ENCODE measurements at regions not wholly inside any gene's neighbourhood (a gene's known extent, or its start where the extent isn't known, plus 50 kb on each side); places are given as distances from the start of the nearest gene placed in this dataset.

DNA sequence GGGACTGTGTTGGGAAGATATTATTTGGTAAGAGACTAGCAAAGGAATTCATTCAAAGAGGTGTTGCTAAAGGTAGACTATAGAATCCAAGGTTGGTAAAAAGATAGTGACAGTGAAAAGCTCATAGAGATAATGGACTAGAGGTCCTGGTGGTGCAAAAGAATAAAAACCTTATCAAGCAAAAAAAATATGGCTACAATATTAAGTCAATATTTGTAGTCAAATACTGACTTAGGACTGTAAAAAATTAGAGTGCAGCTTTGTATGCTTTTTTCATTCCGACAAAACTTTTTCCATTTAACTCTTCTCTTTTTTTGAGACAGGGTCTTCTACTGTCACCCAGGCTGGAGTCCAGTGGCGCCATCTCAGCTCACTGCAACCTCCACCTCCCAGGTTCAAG is 444.0 kb upstream of the AGTR1 start (continued):
- no peak for TF ChIP-seq ZZZ3 (IDR thresholded peaks at IDR 0.05; ENCODE audit: control insufficient read depth, insufficient read length, low read depth)

- Histone ChIP-seq H3K4me1 (ENCODE audit: control insufficient read depth, insufficient read depth, low read length) (no peaks in the 10 kb centered on the region), H3K9me3 (replicated peaks; ENCODE audit: control insufficient read depth, insufficient read depth, low read length) (no peaks in the 10 kb centered on the region; the same call in 2 of the 3 replicates), H4K20me1 (ENCODE audit: control insufficient read depth, insufficient read depth) (no peaks in the 10 kb centered on the region), H3K9ac (ENCODE audit: control insufficient read depth, insufficient read depth, low read length) (no peak overlapping the region), H3K79me2 (ENCODE audit: control insufficient read depth, insufficient read depth, low read length) (no peaks in the 10 kb centered on the region), H2AFZ (ENCODE audit: control insufficient read depth, low read depth, low read length) (no peak overlapping the region), H3K4me2 (ENCODE audit: control insufficient read depth, insufficient read depth) (no peak overlapping the region), H3K27me3 (replicated peaks in 1 of 2; ENCODE audit: control insufficient read depth in 2 of 2, insufficient read depth in 2 of 2, low read length in 1 of 2) (no peaks in the 10 kb centered on the region), H3K36me3 (ENCODE audit: control insufficient read depth in 2 of 2, insufficient read depth in 2 of 2, low read length in 1 of 2) (no peaks in the 10 kb centered on the region), H3K27ac (ENCODE audit: control insufficient read depth, insufficient read depth) (no peak overlapping the region), H3K4me3 (no peak overlapping the region)
- 3% methylated on average over 2 of the region's 2 CpGs for WGBS (ENCODE audit: insufficient coverage, insufficient replicate concordance, low lambda C conversion rate, missing lambda C conversion rate)
- in situ Hi-C loops (cut with MboI) (no loop called here), intact Hi-C loops (cut with micrococcal nuclease; ENCODE audit: unreplicated experiment) (no loop called here)
- FAIRE-seq: no peak
- POLR2A ChIA-PET: no interaction called here
- no peak for ATAC-seq
- RAD21 ChIA-PET (ENCODE audit: unreplicated experiment): no interaction called here
- BruUV-seq (replicated peaks): no TSS peak
- SMC1A ChIA-PET (ENCODE audit: uncharacterized antibody, unreplicated experiment): interaction anchor here (1.3 to 1.4 kb wide), 2 partner anchors 50 to 52 kb away, joined by 3 to 4 read pairs; no protein-coding TSS in a partner anchor
- CTCF ChIA-PET: interaction anchor here (0.9 kb wide), 1 partner anchor 52 kb away, joined by 3 read pairs; no protein-coding TSS in a partner anchor
- no peak for DNase-seq (ENCODE audit: low read depth, low spot score)
- no peak for TF ChIP-seq RCOR1 (conservative IDR thresholded peaks at IDR 0.05; ENCODE audit: low read depth, low read length)
- TF ChIP-seq NFYB (IDR thresholded peaks at IDR 0.05; ENCODE audit: insufficient read depth, low read depth, low read length): no peak
- TF ChIP-seq POLR2A (IDR thresholded peaks at IDR 0.05; ENCODE audit: low read depth, low read length): no peak
- TF ChIP-seq CHD1 (IDR thresholded peaks at IDR 0.05; ENCODE audit: low read depth, low read length): no peak
- TF ChIP-seq FOXK2 (IDR thresholded peaks at IDR 0.05): no peak
- TF ChIP-seq, protein P1, sequence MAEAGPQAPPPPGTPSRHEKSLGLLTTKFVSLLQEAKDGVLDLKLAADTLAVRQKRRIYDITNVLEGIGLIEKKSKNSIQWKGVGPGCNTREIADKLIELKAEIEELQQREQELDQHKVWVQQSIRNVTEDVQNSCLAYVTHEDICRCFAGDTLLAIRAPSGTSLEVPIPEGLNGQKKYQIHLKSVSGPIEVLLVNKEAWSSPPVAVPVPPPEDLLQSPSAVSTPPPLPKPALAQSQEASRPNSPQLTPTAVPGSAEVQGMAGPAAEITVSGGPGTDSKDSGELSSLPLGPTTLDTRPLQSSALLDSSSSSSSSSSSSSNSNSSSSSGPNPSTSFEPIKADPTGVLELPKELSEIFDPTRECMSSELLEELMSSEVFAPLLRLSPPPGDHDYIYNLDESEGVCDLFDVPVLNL (IDR thresholded peaks at IDR 0.05; ENCODE audit: low read depth, low read length): no peak
- TF ChIP-seq, protein P2, sequence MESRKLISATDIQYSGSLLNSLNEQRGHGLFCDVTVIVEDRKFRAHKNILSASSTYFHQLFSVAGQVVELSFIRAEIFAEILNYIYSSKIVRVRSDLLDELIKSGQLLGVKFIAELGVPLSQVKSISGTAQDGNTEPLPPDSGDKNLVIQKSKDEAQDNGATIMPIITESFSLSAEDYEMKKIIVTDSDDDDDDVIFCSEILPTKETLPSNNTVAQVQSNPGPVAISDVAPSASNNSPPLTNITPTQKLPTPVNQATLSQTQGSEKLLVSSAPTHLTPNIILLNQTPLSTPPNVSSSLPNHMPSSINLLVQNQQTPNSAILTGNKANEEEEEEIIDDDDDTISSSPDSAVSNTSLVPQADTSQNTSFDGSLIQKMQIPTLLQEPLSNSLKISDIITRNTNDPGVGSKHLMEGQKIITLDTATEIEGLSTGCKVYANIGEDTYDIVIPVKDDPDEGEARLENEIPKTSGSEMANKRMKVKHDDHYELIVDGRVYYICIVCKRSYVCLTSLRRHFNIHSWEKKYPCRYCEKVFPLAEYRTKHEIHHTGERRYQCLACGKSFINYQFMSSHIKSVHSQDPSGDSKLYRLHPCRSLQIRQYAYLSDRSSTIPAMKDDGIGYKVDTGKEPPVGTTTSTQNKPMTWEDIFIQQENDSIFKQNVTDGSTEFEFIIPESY (IDR thresholded peaks at IDR 0.05): no peak
Observed at GRCh38 chr3:148254402-148254801, 443.3 kb upstream of the AGTR1 start.
